ENCODE measurements at regions not wholly inside any gene's neighbourhood (a gene's known extent, or its start where the extent isn't known, plus 50 kb on each side); places are given as distances from the start of the nearest gene placed in this dataset.

DNA sequence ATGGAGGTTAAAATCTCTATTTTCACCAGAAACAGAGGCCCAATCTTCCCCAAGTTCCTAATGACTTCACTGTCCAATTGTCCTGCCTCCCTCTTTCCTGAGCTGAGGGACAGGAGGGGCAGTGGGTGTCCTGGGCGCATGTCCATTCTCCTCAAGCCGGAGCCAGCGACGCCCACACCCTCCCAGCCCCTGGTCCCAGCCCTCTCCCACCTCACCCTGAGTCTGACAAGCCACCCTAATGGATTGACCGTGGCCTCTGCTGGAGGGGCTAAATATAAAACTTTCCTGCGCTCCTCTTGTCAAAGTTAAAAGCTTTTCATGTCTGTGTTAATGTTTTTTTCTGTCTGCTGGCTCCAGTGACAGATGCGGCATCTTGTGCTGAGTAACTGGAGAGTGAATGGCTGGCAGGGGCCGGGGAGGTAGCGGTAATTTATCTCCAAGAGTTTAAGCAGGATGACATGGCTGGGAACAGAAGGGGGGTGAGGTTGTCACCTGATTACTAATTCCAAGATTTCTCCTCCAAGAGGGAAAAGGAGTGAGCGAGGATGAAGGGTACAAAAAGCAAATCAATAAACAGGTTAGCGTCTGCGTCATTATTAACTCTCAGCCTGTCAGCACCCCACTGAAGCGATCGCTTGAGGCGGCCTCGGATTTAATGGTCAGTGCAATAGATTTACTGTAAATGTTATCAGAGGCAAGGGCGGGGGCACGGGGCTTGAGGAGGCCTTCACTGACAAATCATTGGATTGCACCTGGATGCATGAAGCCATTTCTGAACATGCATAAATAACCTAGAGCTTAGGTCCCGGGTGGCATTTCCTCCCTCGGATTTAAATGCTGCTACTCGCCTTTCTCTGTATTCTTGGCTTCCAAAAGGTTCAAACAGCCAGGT lies 118.1 kb upstream of the MAFB start:
- DNase-seq (ENCODE audit: low read depth, low spot score) = no peak

DNA sequence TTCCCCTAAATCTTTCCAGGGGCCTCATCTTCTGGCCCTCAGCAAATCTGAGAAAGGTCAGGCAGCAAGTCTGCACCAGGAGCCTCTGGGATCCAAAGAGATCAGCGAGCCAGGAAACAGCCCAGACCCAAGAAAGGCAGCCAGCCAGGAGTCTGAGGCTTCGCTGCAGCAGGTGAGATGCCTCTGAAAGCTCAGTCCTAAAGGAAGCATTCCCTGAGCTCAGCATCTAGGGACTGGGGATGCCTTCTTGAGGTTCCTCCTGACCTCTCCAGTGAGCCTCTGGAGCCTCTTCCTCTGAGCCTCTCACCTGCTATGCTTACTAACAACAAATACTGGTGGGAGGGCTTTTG lies 118.8 kb upstream of the MAFB start:
- no peak for DNase-seq (ENCODE audit: low read depth, low spot score)

DNA sequence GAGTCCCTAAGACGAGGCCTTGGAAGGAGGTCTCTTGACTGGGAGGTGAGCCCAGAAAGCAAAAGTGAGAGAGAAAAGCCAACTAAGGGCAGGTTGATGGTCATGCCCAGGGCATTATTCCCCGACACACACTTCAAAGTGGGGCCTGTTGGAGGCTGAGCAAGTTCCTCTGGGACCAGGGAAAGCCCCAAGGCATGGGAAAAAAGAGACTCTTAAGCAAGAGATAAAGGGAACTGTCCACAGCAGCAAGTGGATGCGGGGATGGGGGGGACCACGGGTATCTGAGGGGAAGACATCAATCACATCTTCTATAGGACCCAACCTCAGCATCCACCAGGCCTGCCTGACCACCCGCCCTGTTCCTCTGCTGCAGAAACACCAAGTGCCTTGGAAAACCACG lies 119.9 kb upstream of the MAFB start:
- no peak for DNase-seq (ENCODE audit: low read depth, low spot score)

DNA sequence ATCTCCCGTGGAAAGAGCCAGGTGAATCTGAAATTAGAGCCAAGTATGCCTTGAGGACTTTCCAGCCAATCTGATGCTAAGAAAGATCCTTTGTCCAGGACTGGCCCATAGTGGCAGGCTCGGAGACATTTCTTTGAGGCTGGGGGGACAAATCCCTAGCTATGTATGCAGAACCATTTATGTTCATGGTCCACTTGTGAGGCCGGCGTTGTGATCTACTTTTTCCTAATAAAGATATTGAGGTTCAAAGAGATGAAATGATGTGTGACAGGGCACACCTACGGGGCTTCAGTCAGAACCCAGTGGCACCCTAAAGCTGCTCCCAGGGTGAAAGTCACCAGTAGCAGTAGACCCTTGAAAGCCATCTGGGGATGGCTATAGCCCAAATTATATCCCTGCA lies 120.3 kb upstream of the MAFB start:
- no peak for DNase-seq (ENCODE audit: low read depth, low spot score)

DNA sequence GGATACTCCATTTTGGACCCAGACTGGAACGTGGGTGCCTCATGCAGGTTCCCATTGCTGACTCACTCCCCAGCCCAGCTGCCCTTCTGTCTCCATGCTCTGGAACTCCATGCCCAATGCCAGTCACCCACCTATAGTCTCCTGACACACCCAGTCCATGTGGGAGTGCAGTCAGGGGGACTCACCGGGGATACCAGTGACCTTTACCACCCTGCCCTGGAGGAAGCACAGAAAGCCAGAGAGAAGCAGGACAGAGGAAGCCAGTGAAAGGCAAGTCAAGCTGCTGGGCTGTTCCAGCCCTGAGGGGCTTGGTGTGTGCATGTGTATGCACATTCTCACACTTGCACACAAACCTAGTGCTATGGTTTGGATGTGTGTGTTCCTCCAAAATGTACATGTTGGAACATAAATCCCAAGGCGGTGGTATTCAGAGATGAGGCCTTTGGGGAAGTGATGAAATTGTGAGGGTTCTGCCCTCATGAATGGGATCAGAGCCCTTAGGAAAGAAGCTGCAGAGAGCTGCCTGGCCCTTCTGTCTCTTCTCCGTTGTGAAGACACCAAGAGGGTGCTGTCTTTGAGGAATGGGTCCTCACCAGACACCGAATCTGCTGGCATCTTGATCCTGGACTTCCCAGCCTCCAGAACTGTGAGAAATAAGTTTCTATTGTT lies 121.4 kb upstream of the MAFB start:
- no peak for DNase-seq (ENCODE audit: low read depth, low spot score)

DNA sequence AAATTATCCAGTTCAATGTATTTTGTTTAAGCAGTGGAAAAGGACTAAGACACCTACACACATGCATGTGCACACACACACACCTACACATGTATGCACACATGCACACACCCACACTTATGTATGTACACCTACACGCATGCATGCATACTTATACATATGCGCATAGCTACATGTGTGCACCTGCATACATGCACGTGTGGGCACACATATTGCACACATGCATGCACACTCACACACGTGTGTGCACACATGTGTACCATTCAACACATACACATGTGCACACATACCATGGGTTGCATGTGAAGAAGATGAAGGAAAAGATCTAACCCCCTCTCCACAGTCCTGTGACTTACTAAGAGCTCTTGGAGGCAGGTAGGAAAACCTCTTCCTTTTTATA lies 122.0 kb upstream of the MAFB start:
- DNase-seq (ENCODE audit: low read depth, low spot score) = no peak

DNA sequence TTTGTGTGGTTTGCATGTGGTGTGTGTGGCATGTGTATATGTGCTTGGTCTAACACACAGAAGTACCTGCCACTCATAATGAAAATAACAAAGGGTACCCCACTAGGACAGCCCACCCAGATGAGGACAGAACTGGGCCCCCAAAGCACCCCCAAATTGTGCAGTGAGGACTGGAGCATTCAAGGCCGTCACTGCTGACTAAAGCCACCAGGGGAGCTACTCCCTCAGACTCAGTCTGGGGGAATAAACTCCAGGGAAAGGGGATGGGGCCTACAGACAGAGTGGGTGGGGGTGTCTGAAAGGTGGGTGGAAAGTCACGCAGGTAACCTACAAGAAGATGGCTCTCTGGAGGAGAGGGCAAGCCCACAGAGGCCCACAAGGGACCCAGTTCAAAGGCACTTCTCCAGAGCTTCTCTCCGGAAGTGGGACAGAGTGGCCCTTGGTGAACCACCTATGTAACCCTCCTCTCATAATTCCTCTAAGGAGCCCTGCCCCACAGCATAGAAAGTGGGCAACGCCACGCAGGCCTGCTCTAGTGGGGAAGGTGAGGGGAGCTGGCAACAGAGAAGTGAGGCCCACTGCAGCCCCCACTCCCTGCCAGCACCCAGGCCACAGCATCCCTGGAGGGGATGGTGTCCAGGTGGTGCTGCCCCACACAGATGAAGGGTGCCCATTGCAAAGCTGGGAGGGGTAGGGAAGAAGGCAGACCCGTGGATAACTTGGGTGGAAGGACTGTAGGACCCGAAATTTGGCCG lies 122.8 kb upstream of the MAFB start:
- DNase-seq (ENCODE audit: low read depth, low spot score) = no peak

DNA sequence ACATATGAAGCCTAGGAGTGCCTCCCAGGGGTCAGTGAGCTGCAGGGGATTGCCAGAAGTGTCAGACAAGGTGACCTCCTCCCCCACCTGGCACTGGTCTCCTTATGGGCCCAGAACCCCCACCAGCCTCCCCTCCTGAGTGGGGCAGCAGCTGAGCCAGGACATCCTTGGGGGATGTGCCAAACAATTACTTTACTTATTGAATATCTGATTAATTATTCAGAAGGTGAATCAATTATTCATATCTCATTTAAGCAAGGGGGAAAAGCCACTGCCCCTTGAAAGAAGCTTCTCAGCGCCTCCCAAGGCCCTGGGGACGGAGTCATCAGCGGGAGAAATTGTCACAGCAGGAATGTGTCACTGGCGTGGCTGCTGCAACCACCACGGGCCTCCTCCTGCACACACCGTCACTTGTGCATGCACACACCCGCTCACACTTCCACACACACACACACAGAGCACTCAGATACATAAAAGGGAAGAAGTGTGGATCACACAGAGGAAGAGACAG lies 123.4 kb upstream of the MAFB start:
- no peak for DNase-seq (ENCODE audit: low read depth, low spot score)

DNA sequence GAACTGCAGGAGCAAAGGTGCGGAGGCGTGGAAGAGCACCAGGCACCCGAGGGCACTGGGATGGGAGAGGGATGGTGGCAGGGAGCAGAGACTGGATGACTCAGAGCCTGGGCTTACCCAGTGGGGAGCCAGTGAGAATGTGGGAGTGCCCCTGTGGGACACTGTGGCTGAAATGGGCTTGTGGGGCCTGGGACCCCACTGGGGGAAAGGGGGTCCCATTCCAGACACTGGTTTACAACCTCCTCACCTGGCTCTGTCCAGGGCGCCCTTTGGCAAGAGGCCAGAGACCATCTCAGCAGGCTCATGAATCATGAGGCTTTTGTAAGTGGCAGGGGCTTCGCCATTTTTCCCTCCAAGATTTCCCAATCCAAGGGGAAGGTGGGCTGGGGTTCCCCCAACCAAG lies 124.0 kb upstream of the MAFB start:
- DNase-seq (ENCODE audit: low read depth, low spot score) = no peak

DNA sequence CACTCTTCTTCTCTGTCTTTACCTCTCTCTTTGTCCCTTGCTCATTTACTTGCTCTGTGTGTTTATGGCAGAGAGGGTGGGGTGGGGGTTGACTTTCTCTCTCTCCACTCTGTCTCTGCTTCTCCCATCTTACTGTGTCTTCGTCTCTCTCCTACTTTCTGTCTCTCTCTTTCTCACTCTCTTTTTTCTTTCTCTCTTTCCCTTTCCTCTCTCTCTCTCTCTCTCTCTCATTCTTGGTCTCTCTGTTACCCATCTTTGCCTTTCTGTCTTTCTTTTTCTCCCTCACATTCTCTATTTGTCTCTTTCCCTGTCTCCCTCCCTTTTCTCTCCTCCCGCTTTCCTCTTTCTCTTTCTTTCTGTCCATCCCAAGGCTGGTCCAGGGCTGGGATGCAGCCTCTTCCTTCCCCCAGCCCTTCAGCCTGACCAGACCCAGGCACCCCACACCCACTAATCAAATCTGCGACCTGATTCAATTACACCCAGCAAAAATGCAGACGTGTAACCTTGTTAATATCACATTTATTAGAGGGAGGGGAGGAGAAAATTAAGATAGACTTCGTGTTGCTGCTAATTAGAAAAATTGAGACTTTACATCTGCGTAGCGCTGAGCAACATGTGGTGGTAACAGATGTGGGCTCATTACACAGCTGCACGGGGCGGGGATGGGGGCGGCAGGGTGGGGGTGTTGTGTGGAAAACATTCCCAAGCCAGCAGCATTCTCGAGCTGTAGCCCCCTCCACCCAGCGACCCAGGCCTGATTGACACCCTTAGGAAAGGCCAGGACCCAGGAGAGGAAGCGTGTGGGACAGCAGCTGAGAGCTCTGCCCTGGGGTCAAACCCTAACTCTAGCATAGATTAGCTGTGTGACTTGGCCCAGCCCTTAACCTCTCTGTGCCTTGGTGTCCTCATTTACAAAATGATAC lies 124.9 kb upstream of the MAFB start:
- DNase-seq (ENCODE audit: low read depth, low spot score) = no peak

DNA sequence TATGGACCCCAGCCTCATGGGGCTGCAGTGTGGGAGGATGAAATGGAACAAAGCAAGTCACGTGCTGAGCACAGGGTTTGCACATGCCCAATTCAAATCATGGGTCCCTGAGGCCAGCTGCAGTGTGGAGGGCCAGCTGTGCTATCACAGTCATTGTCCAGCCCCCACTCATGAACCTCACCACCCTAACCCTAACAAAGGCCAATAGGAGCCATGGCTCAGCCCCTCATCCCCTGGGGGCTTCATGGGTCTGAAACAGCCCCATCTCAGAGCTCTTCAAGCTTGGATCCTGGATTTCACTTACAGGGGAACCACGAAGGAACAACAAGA lies 125.6 kb upstream of the MAFB start:
- no peak for DNase-seq (ENCODE audit: low read depth, low spot score)

DNA sequence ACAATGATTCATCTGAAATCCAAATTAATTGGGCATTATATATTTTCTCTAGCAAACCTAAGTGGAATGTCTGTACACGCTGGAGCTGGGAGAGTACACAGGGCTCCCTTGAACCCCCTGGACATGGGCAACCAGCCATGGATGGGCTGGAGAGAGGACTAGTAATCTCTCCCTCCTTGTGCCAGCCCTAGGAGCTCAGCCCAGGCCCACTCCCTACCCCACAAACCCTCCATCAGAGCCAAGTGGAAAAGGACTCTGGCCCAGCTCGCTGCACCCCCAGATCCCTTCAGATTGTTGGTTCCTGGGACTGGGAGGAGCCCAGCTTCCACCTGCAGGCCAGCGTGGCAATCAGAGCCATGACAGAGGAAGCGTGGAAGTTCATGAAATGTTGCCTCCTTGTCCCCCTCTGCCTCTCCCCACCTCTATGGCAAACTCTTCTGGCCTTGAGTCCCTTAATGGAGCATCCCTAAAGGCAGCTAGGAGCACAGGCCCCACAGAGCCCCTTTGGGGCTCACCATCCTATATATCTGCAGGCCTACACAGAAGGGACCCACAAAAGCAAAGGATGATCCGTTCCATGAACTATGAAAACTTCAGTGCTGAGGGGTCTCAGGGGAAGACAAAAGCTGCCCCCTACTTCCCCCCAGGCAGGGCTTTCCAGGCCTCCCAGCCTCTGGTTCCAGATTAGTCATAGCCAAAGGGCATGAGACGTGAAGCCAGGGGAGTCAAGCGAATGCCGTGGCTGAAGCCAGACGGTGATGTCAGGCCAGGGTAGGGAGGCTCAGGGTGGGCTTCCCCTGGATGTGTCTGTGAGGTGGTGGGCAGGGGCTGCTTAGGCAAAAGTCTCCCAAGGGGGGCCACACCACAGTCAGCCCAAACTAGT lies 126.4 kb upstream of the MAFB start:
- DNase-seq (ENCODE audit: low read depth, low spot score) = no peak

DNA sequence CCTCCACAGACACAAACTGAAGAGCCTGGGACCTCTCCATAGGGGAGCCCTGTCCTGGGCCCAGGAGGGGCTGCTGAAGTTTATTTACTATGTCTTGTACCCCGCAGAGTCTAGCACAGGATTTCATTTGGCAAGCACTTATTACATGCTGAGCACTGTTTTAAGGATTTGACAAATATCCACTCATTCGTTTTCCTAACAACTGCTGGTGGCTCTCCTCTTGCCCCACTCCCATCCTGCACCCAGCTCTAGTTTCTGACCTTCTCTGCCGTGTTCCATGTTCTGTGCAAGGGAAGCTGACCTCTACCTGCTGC lies 127.0 kb upstream of the MAFB start:
- no peak for DNase-seq (ENCODE audit: low read depth, low spot score)

DNA sequence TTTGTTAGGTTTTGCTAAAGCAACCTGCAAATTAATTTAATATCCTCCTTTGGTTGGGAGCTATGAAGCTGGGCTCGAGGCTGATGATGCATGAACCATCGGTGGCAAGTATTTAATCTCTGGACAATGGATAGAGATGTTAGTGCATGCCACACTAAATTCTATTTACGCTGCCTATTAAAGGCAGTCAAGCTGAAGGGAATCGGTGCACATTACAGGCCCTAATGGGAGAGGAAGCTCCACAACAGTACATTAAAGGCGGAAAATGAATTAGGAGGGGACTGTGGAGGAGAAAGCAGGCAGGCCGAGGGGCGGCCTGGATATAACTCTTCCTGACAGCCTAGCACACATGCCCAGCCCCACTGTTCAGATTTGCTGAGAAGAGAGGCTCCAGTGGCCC lies 132.4 kb upstream of the MAFB start:
- no peak for DNase-seq (ENCODE audit: low read depth, low spot score)

DNA sequence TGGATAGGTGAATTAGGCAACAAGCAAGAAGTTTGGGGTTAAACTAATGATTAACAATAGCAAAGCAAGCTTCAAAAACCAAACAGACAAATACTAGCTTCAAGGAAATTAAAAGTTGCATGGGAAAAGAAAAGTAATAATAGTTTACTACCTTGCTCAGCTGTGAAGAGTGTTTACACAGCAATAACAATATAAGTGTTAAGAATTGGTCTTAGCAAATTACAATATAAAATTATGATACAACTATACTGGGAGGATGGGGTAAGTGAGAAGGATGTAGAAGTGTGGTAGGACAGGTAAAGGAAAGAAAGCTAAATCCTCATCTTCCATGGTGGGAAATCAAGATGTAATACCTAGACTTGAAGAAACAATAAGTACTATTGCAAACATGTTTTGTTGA lies 137.7 kb upstream of the MAFB start:
- no peak for DNase-seq (ENCODE audit: low read depth, low spot score)

DNA sequence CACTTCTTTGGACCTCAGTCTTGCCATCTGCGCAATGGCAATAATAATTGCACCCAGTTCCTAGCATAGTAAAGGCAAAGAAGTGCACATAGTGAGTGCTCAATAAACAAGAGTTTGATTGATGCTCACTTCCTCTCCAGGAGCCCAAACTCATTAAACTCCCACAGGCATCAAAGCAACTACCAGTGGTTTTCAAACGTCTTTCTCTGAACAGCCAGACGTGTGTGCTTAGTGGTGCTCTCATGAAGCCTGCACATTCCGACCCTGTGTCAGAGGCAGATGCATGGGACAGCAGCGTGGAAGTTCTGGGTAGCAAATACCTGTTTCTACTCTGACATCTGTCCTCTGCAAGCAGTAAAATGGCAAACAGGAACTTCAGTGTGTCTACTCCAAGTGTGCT lies 146.3 kb upstream of the MAFB start:
- no peak for DNase-seq (ENCODE audit: low read depth, low spot score)

DNA sequence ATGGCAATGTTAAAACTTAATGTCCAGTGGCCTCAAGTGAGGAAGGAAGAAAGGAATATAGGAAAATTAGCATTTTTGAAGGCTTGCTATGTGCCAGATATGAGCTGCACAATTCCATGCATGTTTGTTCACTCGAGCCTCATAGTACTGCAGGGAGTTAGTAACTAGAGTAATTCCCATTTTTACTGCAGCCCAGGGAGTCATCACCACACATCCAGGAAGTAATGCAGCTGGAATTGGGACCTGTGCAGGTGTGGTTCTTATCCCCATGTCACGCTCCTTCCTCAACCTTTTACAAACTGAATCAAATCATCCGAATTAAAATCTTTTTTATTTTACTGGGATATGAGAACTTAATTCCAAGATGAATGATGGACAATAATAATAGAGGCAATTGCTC lies 149.5 kb upstream of the MAFB start:
- no peak for DNase-seq (ENCODE audit: low read depth, low spot score)

DNA sequence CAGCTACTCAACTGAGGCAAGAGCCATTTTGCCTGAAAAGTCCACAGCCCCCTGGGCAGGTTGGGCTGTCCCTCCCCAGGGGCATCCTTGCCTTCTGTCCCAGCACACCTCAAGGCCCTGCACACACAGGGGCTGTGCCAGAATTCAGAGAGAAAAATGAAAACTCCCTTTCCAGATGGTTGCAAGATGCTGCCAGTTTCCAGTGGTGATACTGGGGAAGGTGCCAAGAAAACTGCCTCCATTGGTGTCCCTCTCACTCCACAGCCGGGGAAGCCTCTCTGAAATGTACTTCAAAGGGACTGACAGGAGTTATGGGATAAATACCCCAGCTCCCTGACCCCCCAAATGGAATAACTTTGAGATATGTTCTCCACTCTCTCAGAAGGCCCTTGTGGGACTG lies 154.2 kb upstream of the MAFB start:
- DNase-seq (ENCODE audit: low read depth, low spot score) = no peak

DNA sequence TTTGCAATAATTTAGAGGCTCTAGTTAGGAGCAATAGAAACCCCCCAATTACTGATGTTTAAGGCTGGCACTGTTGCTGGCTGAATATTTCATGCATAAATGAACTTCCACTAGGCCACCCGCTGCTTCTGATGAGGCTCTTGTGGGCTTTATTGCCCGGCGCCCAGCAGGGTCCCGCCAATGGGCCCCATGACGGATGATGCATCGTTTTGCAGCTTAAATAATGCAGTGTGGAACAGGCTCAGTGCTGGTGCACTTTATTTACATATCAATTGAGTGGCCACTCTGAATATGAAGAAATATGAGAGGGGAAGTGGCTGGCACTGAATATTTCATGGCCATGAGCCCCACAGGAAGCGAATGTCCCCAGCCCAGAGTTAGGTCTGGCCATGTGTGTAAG lies 155.3 kb upstream of the MAFB start:
- no peak for DNase-seq (ENCODE audit: low read depth, low spot score)

DNA sequence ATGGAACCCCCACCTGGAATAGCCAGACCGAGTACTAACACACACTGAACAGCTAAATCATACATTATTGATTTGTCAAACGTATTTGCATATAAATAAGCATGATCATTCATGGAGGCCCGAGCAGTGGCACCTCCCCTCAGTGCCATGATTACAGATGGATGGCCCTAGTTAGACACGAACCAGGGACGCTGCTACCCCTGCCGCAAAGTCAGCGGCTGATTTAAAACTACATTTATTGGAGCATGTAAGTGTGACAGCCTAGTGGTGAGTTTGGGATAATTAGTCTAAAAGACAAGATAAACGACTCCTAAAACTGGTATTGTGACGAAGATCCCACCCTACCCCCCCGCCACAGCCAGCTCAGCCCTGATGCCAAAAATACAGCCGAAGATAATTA lies 159.1 kb upstream of the MAFB start:
- no peak for DNase-seq (ENCODE audit: low read depth, low spot score)

DNA sequence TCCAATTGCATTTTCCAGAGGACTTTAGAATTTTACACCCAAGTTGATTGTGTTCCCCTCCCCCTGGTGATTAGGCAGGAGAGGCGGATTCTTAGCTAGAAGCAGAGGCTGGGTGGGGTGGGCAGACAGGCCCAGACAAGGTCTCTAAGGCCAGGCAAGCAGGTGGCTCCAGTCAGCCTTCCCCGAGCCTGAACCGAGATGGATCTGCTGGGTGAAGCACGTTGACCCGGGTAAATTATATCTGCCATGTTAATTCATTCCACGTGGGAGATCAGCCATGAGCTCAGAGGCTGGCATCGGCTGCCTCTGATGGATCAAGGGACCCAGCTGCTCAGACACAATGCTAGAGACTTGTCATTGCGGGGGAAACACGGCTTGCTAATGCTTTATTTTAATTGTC lies 159.5 kb upstream of the MAFB start:
- DNase-seq (ENCODE audit: low read depth, low spot score) = no peak
